ENCODE measurements at regions not wholly inside any gene's neighbourhood (a gene's known extent, or its start where the extent isn't known, plus 50 kb on each side); places are given as distances from the start of the nearest gene placed in this dataset.

- TF ChIP-seq FOSL2 (IDR thresholded peaks at IDR 0.05) = no peak
- TF ChIP-seq FOSL2 (CRISPR knock-in tag; IDR thresholded peaks at IDR 0.05) = no peak
- TF ChIP-seq POLR2A (IDR thresholded peaks at IDR 0.05; ENCODE audit: low read length) = no peak
Measured at GRCh38 chr5:110354311-110354710, 372.2 kb downstream of the TMEM232 start.
